GM21528 (cell line): ENCODE measurements at regions not wholly inside any gene's neighbourhood (a gene's known extent, or its start where the extent isn't known, plus 50 kb on each side); places are given as distances from the start of the nearest gene placed in this dataset.

ENCODE experiments used
- ATAC-seq: cut with Tn5 transposase; IDR thresholded peaks from one replicate; pipeline ENCODE4 v1.9.1; 2021; ENCODE audit warnings: mild to moderate bottlenecking, moderate library complexity; ENCODE audit not compliant: unreplicated experiment, low FRiP score

GRCh38 chr5:124692950-124693349 lies 53.5 kb downstream of the ZNF608 start:
- ATAC-seq: no peak

- ATAC-seq: no peak
Measured at GRCh38 chr5:124692324-124692723, 54.1 kb downstream of the ZNF608 start.

GRCh38 chr5:124689653-124690052 lies 56.8 kb downstream of the ZNF608 start:
- no peak for ATAC-seq

- ATAC-seq: no peak
Measured at GRCh38 chr5:124686239-124687004, 60.0 kb downstream of the ZNF608 start.

GRCh38 chr5:124685404-124685930 lies 61.0 kb downstream of the ZNF608 start:
- ATAC-seq: no peak

- ATAC-seq: no peak
Measured at GRCh38 chr5:124683917-124684555, 62.4 kb downstream of the ZNF608 start.

GRCh38 chr5:124679578-124680199 lies 66.8 kb downstream of the ZNF608 start:
- ATAC-seq: no peak

GRCh38 chr5:124678922-124679519 lies 67.4 kb downstream of the ZNF608 start:
- no peak for ATAC-seq

- no peak for ATAC-seq
Measured at GRCh38 chr5:124678468-124678867, 68.0 kb downstream of the ZNF608 start.

GRCh38 chr5:124677374-124678351 lies 68.8 kb downstream of the ZNF608 start:
- no peak for ATAC-seq

GRCh38 chr5:124675931-124676846 lies 70.2 kb downstream of the ZNF608 start:
- ATAC-seq: no peak

GRCh38 chr5:124671193-124671592 lies 75.2 kb downstream of the ZNF608 start:
- ATAC-seq: no peak

GRCh38 chr5:124670722-124671184 lies 75.7 kb downstream of the ZNF608 start:
- no peak for ATAC-seq

- no peak for ATAC-seq
Measured at GRCh38 chr5:124669956-124670721, 76.3 kb downstream of the ZNF608 start.

GRCh38 chr5:124669300-124669648 lies 77.2 kb downstream of the ZNF608 start:
- no peak for ATAC-seq

- ATAC-seq: no peak
Measured at GRCh38 chr5:124668353-124669299, 77.8 kb downstream of the ZNF608 start.

- ATAC-seq: no peak
Measured at GRCh38 chr5:124665625-124666024, 80.8 kb downstream of the ZNF608 start.
